Trophoblast cell (in vitro differentiated cells and primary cell): ENCODE measurements at regions not wholly inside any gene's neighbourhood (a gene's known extent, or its start where the extent isn't known, plus 50 kb on each side); places are given as distances from the start of the nearest gene placed in this dataset.

ENCODE experiments used
- DNase-seq, 2 donors: peaks; one replicate each; pipeline ENCODE4 v3.0.0-alpha.2; 2016
- H2AFZ ChIP-seq: 2 replicates; pipeline ENCODE4 v1.6.1; 2013; ENCODE audit warnings: low read length, moderate library complexity, mild to moderate bottlenecking; ENCODE audit not compliant: insufficient read depth, poor library complexity
- H2AK5ac ChIP-seq: 2 replicates; pipeline ENCODE4 v1.6.1; 2013; ENCODE audit warnings: mild to moderate bottlenecking, low read length
- H2BK120ac ChIP-seq: 2 replicates; pipeline ENCODE4 v1.6.1; 2013; ENCODE audit warnings: low read length, mild to moderate bottlenecking, moderate library complexity; ENCODE audit not compliant: insufficient read depth, poor library complexity
- H2BK12ac ChIP-seq: 2 replicates; pipeline ENCODE4 v1.6.1; 2013; ENCODE audit warnings: mild to moderate bottlenecking, low read length, moderate library complexity
- H2BK5ac ChIP-seq: 2 replicates; pipeline ENCODE4 v1.6.1; 2013; ENCODE audit warnings: low read length, low read depth, moderate library complexity, mild to moderate bottlenecking; ENCODE audit not compliant: poor library complexity
- H3K14ac ChIP-seq: 2 replicates; pipeline ENCODE4 v1.6.1; 2013; ENCODE audit warnings: mild to moderate bottlenecking, low read length
- H3K18ac ChIP-seq: 2 replicates; pipeline ENCODE4 v1.6.1; 2013; ENCODE audit warnings: mild to moderate bottlenecking, low read length
- H3K23ac ChIP-seq: 2 replicates; pipeline ENCODE4 v1.6.1; 2013; ENCODE audit warnings: low read length
- H3K27ac ChIP-seq: 2 replicates; pipeline ENCODE4 v1.5.1; 2013; ENCODE audit warnings: low read depth, mild to moderate bottlenecking, inconsistent platforms, low read length, moderate library complexity
- H3K27me3 ChIP-seq: 2 replicates; pipeline ENCODE4 v1.6.1; 2013; ENCODE audit warnings: inconsistent platforms, mild to moderate bottlenecking, low read length, moderate library complexity; ENCODE audit not compliant: insufficient read depth
- H3K36me3 ChIP-seq, 2 experiments: 1 replicate in 1 of 2; 2 replicates in 1 of 2; pipeline ENCODE4 v1.6.1; 2013; ENCODE audit warnings: low read length in 2 of 2, mild to moderate bottlenecking in 2 of 2, moderate library complexity in 1 of 2; ENCODE audit not compliant: insufficient read depth in 2 of 2, control insufficient read depth in 1 of 2
- H3K4ac ChIP-seq: 2 replicates; pipeline ENCODE4 v1.6.1; 2013; ENCODE audit warnings: low read depth, mild to moderate bottlenecking, low read length, moderate library complexity
- H3K4me1 ChIP-seq, 2 experiments: 1 replicate in 1 of 2; 2 replicates in 1 of 2; pipeline ENCODE4 v1.6.1; 2013; ENCODE audit warnings: low read length in 2 of 2, mild to moderate bottlenecking in 2 of 2, moderate library complexity in 1 of 2; ENCODE audit not compliant: insufficient read depth in 2 of 2, control insufficient read depth in 1 of 2
- H3K4me2 ChIP-seq: 2 replicates; pipeline ENCODE4 v1.6.1; 2013; ENCODE audit warnings: inconsistent platforms, mild to moderate bottlenecking, low read length, moderate library complexity
- H3K4me3 ChIP-seq: 2 replicates; pipeline ENCODE4 v1.5.1; 2013; ENCODE audit warnings: mild to moderate bottlenecking, low read depth, low read length, inconsistent platforms
- H3K79me1 ChIP-seq: one replicate; pipeline ENCODE4 v1.6.1; 2013; ENCODE audit warnings: low read length
- H3K79me2 ChIP-seq: 2 replicates; pipeline ENCODE4 v1.6.1; 2013; ENCODE audit warnings: low read length, mild to moderate bottlenecking; ENCODE audit not compliant: control insufficient read depth, insufficient read depth, poor library complexity
- H3K9ac ChIP-seq: 2 replicates; pipeline ENCODE4 v1.6.1; 2013; ENCODE audit warnings: mild to moderate bottlenecking, low read length
- H3K9me3 ChIP-seq: 2 replicates; pipeline ENCODE4 v1.6.1; 2013; ENCODE audit warnings: low read depth, mild to moderate bottlenecking, control low read depth, inconsistent platforms, low read length; ENCODE audit not compliant: insufficient read depth
- H4K12ac ChIP-seq: 2 replicates; pipeline ENCODE4 v1.6.1; 2013; ENCODE audit warnings: low read depth, mild to moderate bottlenecking, low read length, moderate library complexity
- H4K8ac ChIP-seq: 2 replicates; pipeline ENCODE4 v1.6.1; 2013; ENCODE audit warnings: low read depth, mild to moderate bottlenecking, low read length, moderate library complexity
- H4K91ac ChIP-seq: one replicate; pipeline ENCODE4 v1.6.1; 2013; ENCODE audit warnings: low read depth, mild to moderate bottlenecking, low read length, moderate library complexity
- WGBS: extraction: QIAGEN DNeasy Blood & Tissue Kit; methylation state at CpG from one replicate; pipeline ENCODE4 v1.1.7; 2013; ENCODE audit warnings: missing lambda C conversion rate; ENCODE audit not compliant: insufficient read length, insufficient coverage; ENCODE audit errors: extremely low coverage; 5-methylcytosine and 5-hydroxymethylcytosine counted together

DNA sequence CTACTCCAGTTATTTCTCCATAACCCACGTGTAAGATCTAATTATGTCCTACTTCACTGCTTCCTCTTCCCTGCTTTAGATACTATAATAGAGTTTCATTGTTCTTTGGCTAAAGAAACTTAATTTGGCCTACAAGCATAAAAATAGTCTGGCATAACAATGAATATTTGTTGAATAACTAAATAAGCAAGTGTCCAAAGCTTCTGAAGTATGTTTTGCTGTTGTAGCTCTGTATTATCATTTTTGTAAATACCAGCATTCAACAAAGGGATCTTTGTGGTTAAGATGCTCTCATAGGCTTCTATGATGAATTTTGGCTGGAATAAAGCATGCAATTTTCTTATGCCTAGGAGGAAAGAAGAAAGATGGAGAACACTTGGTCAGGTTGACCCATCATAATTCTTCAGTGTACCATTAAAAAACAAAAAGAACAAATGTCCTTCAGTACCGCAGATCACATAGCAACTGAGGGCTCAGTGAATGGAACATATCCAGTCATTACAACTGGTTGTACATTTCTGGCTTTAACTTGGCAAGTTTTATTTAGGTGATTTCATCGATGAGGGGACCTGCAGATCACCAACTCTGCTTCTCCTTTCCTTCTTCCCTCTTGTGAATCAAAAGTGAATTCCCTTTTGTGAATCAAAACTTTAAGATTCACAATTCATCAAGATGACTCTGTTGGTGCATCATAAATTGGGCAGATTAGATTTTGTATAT is 465.9 kb upstream of the TGFBR2 start:
- Histone ChIP-seq H3K79me1 (no peaks in the 10 kb centered on the region), H3K27ac (no peak overlapping the region)

GRCh38 chr3:30141178-30141581 is 465.2 kb upstream of the TGFBR2 start:
- Histone ChIP-seq H4K12ac (no peak overlapping the region), H3K23ac (no peak overlapping the region), H3K18ac (no peak overlapping the region), H2AFZ (no peak overlapping the region), H3K27me3 (no peaks in the 10 kb centered on the region), H3K27ac (no peak overlapping the region), H3K36me3 (no peaks in the 10 kb centered on the region), H2AK5ac (no peak overlapping the region), H2BK12ac (no peak overlapping the region), H3K9ac (no peak overlapping the region), H3K79me2 (no peaks in the 10 kb centered on the region), H3K4me1 (no peaks in the 10 kb centered on the region), H2BK5ac (no peak overlapping the region), H4K91ac (no peak overlapping the region), H3K4me3 (no peak overlapping the region), H4K8ac (no peak overlapping the region), H2BK120ac (no peak overlapping the region), H3K9me3 (no peaks in the 10 kb centered on the region), H3K4ac (no peak overlapping the region), H3K14ac (no peak overlapping the region), H3K4me2 (no peak overlapping the region), H3K79me1 (no peaks in the 10 kb centered on the region)
- WGBS: no CpG with 5 or more reads among the region's 2 CpGs
- DNase-seq: no peak

More for the DNA sequence above, 465.9 kb upstream of the TGFBR2 start:
- H3K36me3 ChIP-seq: no peaks in the 10 kb centered on the region
- no peak overlapping the region for H3K4me3 ChIP-seq
- H3K27me3 ChIP-seq: no peaks in the 10 kb centered on the region
- H4K12ac ChIP-seq: no peak overlapping the region
- no peak overlapping the region for H2AFZ ChIP-seq
- no peak overlapping the region for H3K4me2 ChIP-seq
- DNase-seq: no peak
- WGBS: no CpG with 5 or more reads among the region's 3 CpGs
- H3K4me1 ChIP-seq: no peaks in the 10 kb centered on the region
- H2AK5ac ChIP-seq: no peak overlapping the region
- no peaks in the 10 kb centered on the region for H3K9me3 ChIP-seq
- no peak overlapping the region for H3K4ac ChIP-seq
- no peak overlapping the region for H3K23ac ChIP-seq
- no peak overlapping the region for H3K9ac ChIP-seq
- no peak overlapping the region for H2BK12ac ChIP-seq
- no peak overlapping the region for H4K8ac ChIP-seq
- H2BK120ac ChIP-seq: no peak overlapping the region
- no peak overlapping the region for H4K91ac ChIP-seq
- no peak overlapping the region for H3K18ac ChIP-seq
- H3K14ac ChIP-seq: no peak overlapping the region
- no peak overlapping the region for H2BK5ac ChIP-seq
- no peaks in the 10 kb centered on the region for H3K79me2 ChIP-seq

GRCh38 chr3:30141927-30142326 is 464.5 kb upstream of the TGFBR2 start:
- H3K9ac ChIP-seq: no peak overlapping the region
- no peak overlapping the region for H3K4ac ChIP-seq
- no peaks in the 10 kb centered on the region for H3K27me3 ChIP-seq
- no peak overlapping the region for H3K23ac ChIP-seq
- no peak overlapping the region for H3K27ac ChIP-seq
- no peak overlapping the region for H2BK5ac ChIP-seq
- H3K79me1 ChIP-seq: no peaks in the 10 kb centered on the region
- H3K79me2 ChIP-seq: no peaks in the 10 kb centered on the region
- H4K12ac ChIP-seq: no peak overlapping the region
- no peak overlapping the region for H2AK5ac ChIP-seq
- no peak overlapping the region for H2BK12ac ChIP-seq
- H3K4me2 ChIP-seq: no peak overlapping the region
- H3K9me3 ChIP-seq: no peaks in the 10 kb centered on the region
- H3K36me3 ChIP-seq: no peaks in the 10 kb centered on the region
- no peaks in the 10 kb centered on the region for H3K4me1 ChIP-seq
- H3K14ac ChIP-seq: no peak overlapping the region
- no peak overlapping the region for H3K18ac ChIP-seq
- H2BK120ac ChIP-seq: no peak overlapping the region
- H4K8ac ChIP-seq: no peak overlapping the region
- H2AFZ ChIP-seq: no peak overlapping the region
- no peak for DNase-seq
- H4K91ac ChIP-seq: no peak overlapping the region
- H3K4me3 ChIP-seq: no peak overlapping the region
- no CpG with 5 or more reads among the region's 3 CpGs for WGBS

DNA sequence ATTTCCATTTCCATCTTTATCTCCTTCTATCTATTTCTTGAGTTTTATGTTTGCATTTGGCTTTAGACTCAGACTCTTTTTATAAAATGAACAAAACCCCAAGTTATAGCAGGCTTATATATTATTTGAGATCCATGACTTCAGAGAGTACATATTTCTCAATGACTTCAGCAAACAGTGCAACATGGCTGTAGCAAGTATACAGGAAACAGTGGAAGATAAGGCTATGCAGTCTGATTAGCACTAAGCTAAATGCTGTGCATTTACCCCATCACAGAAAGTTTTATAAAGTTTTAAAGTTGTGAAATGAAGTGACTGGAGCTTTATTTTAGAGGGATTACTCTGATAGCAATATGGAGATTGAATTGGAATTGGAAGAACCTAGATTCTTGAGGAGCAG is 463.5 kb upstream of the TGFBR2 start:
- no peaks in the 10 kb centered on the region for H3K9me3 ChIP-seq
- H3K4me1 ChIP-seq: no peaks in the 10 kb centered on the region
- no peak overlapping the region for H3K4me2 ChIP-seq
- no peak overlapping the region for H3K27ac ChIP-seq
- no peak overlapping the region for H4K8ac ChIP-seq
- H2AK5ac ChIP-seq: no peak overlapping the region
- no peak overlapping the region for H3K9ac ChIP-seq
- no peak overlapping the region for H3K23ac ChIP-seq
- no peak overlapping the region for H2BK120ac ChIP-seq
- no peak overlapping the region for H2BK5ac ChIP-seq
- H4K91ac ChIP-seq: no peak overlapping the region
- H3K79me2 ChIP-seq: no peaks in the 10 kb centered on the region
- H3K4me3 ChIP-seq: no peak overlapping the region
- H3K18ac ChIP-seq: no peak overlapping the region
- no peak overlapping the region for H3K4ac ChIP-seq
- H3K79me1 ChIP-seq: no peaks in the 10 kb centered on the region
- H2BK12ac ChIP-seq: no peak overlapping the region
- H4K12ac ChIP-seq: no peak overlapping the region
- no peak for DNase-seq
- H2AFZ ChIP-seq: no peak overlapping the region
- H3K14ac ChIP-seq: no peak overlapping the region
- no peaks in the 10 kb centered on the region for H3K27me3 ChIP-seq
- H3K36me3 ChIP-seq: no peaks in the 10 kb centered on the region
